ENCODE measurements at regions not wholly inside any gene's neighbourhood (a gene's known extent, or its start where the extent isn't known, plus 50 kb on each side); places are given as distances from the start of the nearest gene placed in this dataset.

DNA sequence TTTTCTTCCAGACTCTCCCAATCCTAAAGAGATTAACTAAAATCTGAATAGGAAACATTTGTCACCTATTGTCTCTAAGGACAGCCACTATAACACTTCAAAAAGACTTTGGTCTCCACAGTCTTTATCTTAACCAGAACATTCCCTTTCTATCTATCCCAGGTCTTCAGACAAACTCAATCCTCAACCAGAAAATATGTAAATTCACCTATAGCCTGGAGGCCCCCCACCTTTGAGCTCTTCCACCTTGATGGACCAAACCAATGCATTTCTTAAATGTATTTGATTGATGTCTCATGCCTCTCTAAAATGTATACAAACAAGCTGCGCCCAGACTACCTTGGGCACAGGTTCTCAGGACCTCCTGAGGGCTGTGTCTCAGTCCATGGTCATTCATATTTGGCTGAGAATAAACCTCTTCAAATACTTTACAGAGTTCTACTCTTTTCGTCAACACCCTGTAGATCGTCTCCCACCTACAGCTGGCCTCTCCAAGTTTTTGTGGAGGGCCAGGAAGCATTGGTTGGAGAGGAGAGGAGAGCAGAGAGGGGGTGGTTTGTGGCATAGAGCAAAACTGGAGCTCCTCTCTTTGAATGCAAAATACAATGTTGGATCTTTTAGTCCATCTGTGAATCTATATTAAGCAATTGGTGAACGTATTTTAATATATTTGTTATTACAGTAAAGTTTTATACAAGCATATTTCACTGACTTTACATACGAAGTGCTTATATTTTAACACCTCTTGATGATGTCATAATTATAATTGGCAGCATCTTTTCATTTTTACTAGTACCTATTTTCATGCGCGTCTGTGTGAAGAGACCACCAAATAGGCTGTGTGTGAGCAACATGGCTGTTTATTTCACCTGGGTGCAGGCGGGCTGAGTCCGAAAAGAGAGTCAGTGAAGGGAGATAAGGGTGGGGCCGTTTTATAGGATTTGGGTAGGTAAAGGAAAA, 230.7 kb upstream of the DUSP10 start (continued):
- TF ChIP-seq, protein P1, sequence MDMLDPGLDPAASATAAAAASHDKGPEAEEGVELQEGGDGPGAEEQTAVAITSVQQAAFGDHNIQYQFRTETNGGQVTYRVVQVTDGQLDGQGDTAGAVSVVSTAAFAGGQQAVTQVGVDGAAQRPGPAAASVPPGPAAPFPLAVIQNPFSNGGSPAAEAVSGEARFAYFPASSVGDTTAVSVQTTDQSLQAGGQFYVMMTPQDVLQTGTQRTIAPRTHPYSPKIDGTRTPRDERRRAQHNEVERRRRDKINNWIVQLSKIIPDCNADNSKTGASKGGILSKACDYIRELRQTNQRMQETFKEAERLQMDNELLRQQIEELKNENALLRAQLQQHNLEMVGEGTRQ (IDR thresholded peaks at IDR 0.05; ENCODE audit: low read length), result no peak
- no peak for TF ChIP-seq CREB1 (IDR thresholded peaks at IDR 0.05)
- no peak for TF ChIP-seq RBBP5 (IDR thresholded peaks at IDR 0.05; ENCODE audit: borderline replicate concordance, low read depth, low read length)
- TF ChIP-seq, protein P2, sequence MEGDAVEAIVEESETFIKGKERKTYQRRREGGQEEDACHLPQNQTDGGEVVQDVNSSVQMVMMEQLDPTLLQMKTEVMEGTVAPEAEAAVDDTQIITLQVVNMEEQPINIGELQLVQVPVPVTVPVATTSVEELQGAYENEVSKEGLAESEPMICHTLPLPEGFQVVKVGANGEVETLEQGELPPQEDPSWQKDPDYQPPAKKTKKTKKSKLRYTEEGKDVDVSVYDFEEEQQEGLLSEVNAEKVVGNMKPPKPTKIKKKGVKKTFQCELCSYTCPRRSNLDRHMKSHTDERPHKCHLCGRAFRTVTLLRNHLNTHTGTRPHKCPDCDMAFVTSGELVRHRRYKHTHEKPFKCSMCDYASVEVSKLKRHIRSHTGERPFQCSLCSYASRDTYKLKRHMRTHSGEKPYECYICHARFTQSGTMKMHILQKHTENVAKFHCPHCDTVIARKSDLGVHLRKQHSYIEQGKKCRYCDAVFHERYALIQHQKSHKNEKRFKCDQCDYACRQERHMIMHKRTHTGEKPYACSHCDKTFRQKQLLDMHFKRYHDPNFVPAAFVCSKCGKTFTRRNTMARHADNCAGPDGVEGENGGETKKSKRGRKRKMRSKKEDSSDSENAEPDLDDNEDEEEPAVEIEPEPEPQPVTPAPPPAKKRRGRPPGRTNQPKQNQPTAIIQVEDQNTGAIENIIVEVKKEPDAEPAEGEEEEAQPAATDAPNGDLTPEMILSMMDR (IDR thresholded peaks at IDR 0.05; ENCODE audit: control extremely low read depth in 1 of 3, insufficient read depth in 1 of 3, low read depth in 1 of 3, low read length in 3 of 3), result no peak
- TF ChIP-seq, protein P3, sequence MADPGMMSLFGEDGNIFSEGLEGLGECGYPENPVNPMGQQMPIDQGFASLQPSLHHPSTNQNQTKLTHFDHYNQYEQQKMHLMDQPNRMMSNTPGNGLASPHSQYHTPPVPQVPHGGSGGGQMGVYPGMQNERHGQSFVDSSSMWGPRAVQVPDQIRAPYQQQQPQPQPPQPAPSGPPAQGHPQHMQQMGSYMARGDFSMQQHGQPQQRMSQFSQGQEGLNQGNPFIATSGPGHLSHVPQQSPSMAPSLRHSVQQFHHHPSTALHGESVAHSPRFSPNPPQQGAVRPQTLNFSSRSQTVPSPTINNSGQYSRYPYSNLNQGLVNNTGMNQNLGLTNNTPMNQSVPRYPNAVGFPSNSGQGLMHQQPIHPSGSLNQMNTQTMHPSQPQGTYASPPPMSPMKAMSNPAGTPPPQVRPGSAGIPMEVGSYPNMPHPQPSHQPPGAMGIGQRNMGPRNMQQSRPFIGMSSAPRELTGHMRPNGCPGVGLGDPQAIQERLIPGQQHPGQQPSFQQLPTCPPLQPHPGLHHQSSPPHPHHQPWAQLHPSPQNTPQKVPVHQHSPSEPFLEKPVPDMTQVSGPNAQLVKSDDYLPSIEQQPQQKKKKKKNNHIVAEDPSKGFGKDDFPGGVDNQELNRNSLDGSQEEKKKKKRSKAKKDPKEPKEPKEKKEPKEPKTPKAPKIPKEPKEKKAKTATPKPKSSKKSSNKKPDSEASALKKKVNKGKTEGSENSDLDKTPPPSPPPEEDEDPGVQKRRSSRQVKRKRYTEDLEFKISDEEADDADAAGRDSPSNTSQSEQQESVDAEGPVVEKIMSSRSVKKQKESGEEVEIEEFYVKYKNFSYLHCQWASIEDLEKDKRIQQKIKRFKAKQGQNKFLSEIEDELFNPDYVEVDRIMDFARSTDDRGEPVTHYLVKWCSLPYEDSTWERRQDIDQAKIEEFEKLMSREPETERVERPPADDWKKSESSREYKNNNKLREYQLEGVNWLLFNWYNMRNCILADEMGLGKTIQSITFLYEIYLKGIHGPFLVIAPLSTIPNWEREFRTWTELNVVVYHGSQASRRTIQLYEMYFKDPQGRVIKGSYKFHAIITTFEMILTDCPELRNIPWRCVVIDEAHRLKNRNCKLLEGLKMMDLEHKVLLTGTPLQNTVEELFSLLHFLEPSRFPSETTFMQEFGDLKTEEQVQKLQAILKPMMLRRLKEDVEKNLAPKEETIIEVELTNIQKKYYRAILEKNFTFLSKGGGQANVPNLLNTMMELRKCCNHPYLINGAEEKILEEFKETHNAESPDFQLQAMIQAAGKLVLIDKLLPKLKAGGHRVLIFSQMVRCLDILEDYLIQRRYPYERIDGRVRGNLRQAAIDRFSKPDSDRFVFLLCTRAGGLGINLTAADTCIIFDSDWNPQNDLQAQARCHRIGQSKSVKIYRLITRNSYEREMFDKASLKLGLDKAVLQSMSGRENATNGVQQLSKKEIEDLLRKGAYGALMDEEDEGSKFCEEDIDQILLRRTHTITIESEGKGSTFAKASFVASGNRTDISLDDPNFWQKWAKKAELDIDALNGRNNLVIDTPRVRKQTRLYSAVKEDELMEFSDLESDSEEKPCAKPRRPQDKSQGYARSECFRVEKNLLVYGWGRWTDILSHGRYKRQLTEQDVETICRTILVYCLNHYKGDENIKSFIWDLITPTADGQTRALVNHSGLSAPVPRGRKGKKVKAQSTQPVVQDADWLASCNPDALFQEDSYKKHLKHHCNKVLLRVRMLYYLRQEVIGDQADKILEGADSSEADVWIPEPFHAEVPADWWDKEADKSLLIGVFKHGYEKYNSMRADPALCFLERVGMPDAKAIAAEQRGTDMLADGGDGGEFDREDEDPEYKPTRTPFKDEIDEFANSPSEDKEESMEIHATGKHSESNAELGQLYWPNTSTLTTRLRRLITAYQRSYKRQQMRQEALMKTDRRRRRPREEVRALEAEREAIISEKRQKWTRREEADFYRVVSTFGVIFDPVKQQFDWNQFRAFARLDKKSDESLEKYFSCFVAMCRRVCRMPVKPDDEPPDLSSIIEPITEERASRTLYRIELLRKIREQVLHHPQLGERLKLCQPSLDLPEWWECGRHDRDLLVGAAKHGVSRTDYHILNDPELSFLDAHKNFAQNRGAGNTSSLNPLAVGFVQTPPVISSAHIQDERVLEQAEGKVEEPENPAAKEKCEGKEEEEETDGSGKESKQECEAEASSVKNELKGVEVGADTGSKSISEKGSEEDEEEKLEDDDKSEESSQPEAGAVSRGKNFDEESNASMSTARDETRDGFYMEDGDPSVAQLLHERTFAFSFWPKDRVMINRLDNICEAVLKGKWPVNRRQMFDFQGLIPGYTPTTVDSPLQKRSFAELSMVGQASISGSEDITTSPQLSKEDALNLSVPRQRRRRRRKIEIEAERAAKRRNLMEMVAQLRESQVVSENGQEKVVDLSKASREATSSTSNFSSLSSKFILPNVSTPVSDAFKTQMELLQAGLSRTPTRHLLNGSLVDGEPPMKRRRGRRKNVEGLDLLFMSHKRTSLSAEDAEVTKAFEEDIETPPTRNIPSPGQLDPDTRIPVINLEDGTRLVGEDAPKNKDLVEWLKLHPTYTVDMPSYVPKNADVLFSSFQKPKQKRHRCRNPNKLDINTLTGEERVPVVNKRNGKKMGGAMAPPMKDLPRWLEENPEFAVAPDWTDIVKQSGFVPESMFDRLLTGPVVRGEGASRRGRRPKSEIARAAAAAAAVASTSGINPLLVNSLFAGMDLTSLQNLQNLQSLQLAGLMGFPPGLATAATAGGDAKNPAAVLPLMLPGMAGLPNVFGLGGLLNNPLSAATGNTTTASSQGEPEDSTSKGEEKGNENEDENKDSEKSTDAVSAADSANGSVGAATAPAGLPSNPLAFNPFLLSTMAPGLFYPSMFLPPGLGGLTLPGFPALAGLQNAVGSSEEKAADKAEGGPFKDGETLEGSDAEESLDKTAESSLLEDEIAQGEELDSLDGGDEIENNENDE (IDR thresholded peaks at IDR 0.05; ENCODE audit: insufficient replicate concordance, low read length), result no peak

All from H1 (cell line).